ENCODE measurements at regions not wholly inside any gene's neighbourhood (a gene's known extent, or its start where the extent isn't known, plus 50 kb on each side); places are given as distances from the start of the nearest gene placed in this dataset.

GRCh38 chr14:41285186-41285748 lies 321.4 kb upstream of the LRFN5 start (continued):
- TF ChIP-seq ZBTB44 (CRISPR knock-in tag; IDR thresholded peaks at IDR 0.05) = peak; percentile 75; the same call in 1 of the 2 replicates
- no peak for TF ChIP-seq NFYC (CRISPR knock-in tag; IDR thresholded peaks at IDR 0.05)
- no peak for TF ChIP-seq DRAP1 (CRISPR knock-in tag; IDR thresholded peaks at IDR 0.05)
- no peak for TF ChIP-seq IKZF1 (IDR thresholded peaks at IDR 0.05)
- TF ChIP-seq MIXL1 (CRISPR knock-in tag; IDR thresholded peaks at IDR 0.05) = 0 out of 2 replicates have a peak, but pooled peaks have one; percentile 32
- TF ChIP-seq ZNF761 (CRISPR knock-in tag; conservative IDR thresholded peaks at IDR 0.05) = no peak
- TF ChIP-seq PAF1 (CRISPR knock-in tag; IDR thresholded peaks at IDR 0.05) = no peak

- FAIRE-seq (no peak), ATAC-seq (peak; percentile 38; the same call in 1 of the 3 replicates), DNase-seq (ENCODE audit: low spot score) (no peak)
- Histone ChIP-seq H3K4me2 (ENCODE audit: low read depth, low read length) (no peak overlapping the region), H3K9ac (ENCODE audit: insufficient read depth, low read depth, low read length) (no peak overlapping the region), H3K4me3 (replicated peaks in 1 of 3; ENCODE audit: insufficient read depth in 1 of 3, low read depth in 2 of 3, low read length in 3 of 3) (no peak overlapping the region), H4K20me1 (ENCODE audit: insufficient read depth, low read length) (no peaks in the 10 kb centered on the region), H3K27me3 (ENCODE audit: control insufficient read depth in 1 of 2, insufficient read depth in 2 of 2, low read length in 2 of 2) (no peaks in the 10 kb centered on the region), H3K9me3 (ENCODE audit: low read length) (peaks cover 76% of the 10 kb centered on the region), H3K27ac (ENCODE audit: extremely low read length, insufficient read depth, low read length) (no peak overlapping the region), H3K36me3 (replicated peaks in 1 of 2; ENCODE audit: control insufficient read depth in 1 of 2, insufficient read depth in 2 of 2, low read length in 2 of 2) (no peaks in the 10 kb centered on the region), H2AFZ (ENCODE audit: low read length) (no peak overlapping the region), H3K79me2 (ENCODE audit: insufficient read depth, low read length) (no peaks in the 10 kb centered on the region), H3K4me1 (ENCODE audit: insufficient read depth, low read length) (no peaks in the 10 kb centered on the region)
- intact Hi-C loops (cut with micrococcal nuclease; ENCODE audit: unreplicated experiment) (loop anchor here (1.0 kb wide), 1 partner anchor 320 kb away; no protein-coding TSS in a partner anchor), in situ Hi-C loops (cut with HindIII; ENCODE audit: extremely low pct_ligation_motif_present, low pct_unique_long_range_greater_than_20kb) (no loop called here)
- BruUV-seq (replicated peaks) = no TSS peak
- WGBS (ENCODE audit: low lambda C conversion rate) = 5% methylated on average over 1 of the region's 1 CpG
- POLR2A ChIA-PET = no interaction called here
- TF ChIP-seq FOXO1 (CRISPR knock-in tag; IDR thresholded peaks at IDR 0.05) (no peak), SAFB2 (CRISPR knock-in tag; IDR thresholded peaks at IDR 0.05; ENCODE audit: borderline replicate concordance, low read depth) (no peak), STAG1 (CRISPR knock-in tag; IDR thresholded peaks at IDR 0.05) (peak; percentile 33; the same call in 1 of the 2 replicates), ZNF160 (CRISPR knock-in tag; IDR thresholded peaks at IDR 0.05) (no peak), HOXA7 (CRISPR knock-in tag; IDR thresholded peaks at IDR 0.05) (no peak), ZBTB7B (CRISPR knock-in tag; IDR thresholded peaks at IDR 0.05) (no peak), CTCF (CRISPR knock-in tag; IDR thresholded peaks at IDR 0.05) (0 out of 2 replicates have a peak, but pooled peaks have one; percentile 7)
- CTCF ChIA-PET (ENCODE audit: low intra/inter-chr PET ratio, low total read pairs) = interaction anchor here (1.0 to 1.7 kb wide), 2 partner anchors 320 kb away, joined by 3 to 4 read pairs; no protein-coding TSS in a partner anchor
Observed at GRCh38 chr14:41280745-41281144, 325.9 kb upstream of the LRFN5 start.

All from HepG2 (cell line).